NCI-H1105 treated with DMSO at 0.1 percent for 48 hours (cell line): ENCODE measurements at regions not wholly inside any gene's neighbourhood (a gene's known extent, or its start where the extent isn't known, plus 50 kb on each side); places are given as distances from the start of the nearest gene placed in this dataset.

Experiments used
- DNase-seq: peaks from one replicate; lab custom pipeline; 2025; lab: John Stamatoyannopoulos, UW

DNA sequence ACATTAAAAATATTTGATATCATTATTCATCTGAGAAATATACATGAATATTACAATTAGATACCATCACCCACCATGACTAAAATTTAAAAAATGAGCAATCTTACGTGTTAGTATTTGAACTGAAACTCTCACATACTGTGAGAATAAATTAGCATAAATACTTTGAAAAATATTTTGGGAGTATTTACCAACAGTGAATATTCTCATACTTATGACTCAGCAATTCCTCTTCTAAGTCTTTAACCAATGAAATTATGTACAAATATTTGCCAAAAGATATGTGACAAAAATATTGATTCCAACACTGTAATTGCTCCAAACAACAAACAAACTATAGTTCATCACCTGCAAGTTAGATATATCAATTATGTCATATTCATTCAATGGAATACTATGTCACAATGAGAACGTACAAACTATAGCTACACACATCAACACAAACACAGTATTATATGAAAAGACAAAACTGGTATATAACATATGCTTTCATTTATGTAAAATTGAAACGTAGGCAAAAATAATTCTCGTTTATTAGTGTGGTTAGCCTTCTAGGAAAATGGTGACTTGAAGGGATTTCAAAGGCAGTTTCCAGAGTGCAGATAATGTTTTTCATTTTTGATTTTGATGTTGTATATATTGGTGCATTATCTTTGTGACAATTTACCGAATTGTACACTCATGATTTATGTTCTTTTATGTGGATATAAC is 742.2 kb downstream of the SLC16A7 start:
- DNase-seq: no peak

DNA sequence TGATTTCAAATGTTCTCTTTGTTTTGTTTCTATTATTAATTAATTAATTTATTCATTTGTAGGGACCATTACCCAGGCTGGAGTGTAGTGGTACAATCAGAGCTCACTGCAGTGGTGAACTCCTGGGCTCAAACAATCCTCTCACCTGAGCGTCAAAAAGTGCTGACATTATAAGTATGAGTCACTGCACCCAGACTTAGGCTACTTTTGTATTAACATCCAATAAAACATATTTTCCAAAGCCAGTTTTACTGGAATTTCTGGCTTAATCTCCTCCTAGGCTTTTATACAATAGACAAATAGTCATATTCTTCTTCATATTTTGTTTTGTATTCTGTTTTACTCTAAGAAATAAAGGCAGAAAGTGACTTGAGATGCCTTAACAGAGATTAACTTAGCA is 749.6 kb downstream of the SLC16A7 start:
- DNase-seq: no peak

DNA sequence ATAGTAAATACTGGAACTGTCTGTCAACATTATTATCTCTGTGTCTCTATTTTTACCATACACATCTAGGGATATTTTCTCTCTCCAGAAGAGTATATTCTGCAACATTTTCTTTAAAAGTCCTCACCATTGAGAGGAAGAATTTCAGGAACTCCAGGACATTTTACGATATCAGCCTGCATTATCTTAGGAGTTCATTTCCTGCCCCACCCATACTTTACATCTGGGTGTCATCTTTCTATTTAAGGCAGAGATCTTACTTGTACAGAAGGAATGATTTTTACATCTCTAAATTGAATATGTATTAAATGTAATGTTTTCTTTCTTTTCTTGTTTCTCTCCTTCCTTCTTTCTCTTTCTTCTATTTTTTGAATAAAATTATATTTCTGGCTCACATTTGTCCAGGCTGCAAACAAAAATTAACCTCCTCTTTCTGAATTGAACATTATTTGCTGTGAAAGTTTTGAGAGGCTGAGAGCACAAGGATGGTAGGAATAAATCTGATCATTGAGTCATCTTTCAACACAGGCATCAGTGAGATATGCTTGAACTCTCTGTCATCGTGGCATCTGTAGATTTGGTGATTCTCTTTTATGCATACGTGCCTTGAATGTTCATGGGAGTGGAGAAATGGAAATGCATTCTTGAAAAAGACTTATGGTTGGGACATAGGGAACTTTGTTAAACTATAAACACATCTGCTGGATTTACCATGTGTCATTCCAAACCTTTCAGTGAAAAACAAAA is 753.6 kb downstream of the SLC16A7 start:
- no peak for DNase-seq

DNA sequence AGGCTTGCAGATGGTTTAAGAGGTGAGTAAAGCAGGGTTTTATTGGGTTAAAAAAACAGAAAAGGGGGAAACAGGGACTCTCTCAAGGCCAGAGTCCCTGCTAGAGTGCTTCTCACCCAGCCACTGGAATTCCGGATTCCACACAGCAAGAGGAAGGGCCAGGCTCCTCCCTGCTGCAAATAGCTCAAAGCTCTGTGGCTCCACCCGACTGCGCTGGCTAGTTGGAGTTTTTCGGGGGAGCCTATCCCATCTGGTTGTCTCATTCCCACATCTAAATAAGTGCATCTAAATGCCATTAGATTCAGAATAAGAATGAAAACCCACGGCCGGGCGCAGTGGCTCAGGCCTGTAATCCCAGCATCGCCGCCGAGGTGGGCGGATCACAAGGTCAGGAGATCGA is 791.5 kb downstream of the SLC16A7 start:
- DNase-seq: no peak

DNA sequence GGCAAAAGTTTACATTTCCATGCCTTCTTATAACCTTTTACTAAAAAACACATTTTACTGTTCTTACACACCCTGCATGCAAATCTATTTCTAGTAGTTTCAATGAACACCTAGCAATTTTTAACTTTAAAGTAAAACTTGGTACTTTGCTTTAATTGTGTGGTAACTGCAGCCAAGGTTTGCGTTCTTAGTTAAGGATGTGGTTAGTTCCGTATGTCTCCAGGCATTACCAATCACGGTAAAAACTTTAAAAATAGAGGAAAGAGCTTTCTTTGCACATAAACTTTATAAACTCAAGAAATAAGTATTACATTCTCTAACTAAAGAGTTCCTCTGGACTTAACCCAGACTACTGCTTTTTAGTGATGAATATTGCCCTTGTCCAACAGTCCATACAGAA is 795.2 kb downstream of the SLC16A7 start:
- DNase-seq: no peak

DNA sequence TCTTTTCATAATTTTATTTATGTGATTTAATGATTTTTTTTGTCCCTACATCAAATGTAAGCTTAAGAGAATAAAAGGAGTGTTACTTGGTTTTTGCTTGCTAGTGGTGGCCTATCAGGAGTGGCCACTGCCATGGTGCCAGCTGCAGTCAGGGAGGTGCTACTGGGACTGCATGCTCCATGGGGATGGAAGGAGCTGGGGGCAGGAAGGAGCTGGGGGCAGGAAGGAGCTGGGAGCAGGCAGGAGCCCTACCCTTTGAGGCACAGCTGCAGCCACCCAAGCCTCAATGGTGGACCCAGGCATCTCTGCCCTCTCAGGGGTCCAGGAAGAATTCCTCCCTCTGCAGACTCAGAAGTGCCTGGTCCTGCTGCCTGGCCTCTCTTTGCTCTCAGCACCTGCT is 796.0 kb downstream of the SLC16A7 start:
- DNase-seq: no peak

DNA sequence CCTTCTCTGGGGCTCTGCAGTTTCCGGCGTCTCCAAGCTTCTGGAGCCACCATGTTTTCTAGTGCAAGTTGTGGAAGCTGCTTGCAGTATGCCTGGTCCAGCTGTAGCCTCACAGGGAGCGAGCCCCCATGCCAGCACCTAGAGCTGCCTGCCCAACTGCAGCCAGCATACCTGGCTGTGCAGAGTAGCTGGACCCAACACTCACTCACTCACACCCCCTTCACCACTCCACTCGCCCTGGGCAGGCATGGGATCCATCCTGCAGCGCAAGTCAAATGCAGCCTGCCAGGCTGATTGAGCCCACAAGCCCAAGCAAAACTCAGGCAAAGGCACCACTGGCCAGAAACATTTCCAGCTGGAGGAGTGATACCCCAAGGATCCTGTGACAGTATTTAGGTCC is 797.3 kb downstream of the SLC16A7 start:
- DNase-seq: no peak

DNA sequence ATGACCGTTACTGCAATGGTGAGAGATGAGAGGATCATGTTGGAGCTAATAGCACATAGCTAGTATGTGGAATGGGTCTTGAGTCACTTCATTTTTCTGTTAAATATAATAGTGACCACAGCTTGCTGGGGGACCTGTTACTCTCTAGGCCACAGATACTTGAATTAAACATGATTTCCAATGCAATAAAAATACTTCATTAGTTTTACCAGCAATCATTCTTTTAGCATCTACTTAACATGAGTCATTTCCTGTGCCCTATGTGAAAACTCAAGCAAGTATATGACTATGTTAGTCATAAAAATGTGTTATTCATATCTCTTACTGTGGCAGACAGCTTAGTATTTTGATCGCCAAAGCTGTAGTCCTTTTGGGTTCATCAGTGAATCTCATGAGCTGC is 798.8 kb downstream of the SLC16A7 start:
- DNase-seq: no peak

DNA sequence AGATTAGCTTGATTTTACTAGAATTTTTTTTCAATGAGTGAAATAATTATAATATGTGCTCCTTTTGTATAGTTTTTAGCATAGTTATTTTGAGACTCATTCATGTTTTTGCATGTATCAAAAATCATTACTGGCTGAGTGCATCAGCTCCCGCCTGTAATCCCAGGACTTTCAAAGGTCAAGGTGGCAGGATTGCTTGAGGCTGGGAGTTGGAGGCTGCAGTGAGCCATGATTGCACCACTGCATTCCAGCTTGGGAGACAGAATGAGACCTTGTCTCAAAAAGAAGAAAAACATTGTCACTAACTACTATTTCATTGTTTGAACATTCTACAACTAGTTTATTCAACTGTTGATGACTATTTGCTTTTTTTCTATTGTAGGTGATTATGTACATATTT is 802.7 kb downstream of the SLC16A7 start:
- DNase-seq: no peak

DNA sequence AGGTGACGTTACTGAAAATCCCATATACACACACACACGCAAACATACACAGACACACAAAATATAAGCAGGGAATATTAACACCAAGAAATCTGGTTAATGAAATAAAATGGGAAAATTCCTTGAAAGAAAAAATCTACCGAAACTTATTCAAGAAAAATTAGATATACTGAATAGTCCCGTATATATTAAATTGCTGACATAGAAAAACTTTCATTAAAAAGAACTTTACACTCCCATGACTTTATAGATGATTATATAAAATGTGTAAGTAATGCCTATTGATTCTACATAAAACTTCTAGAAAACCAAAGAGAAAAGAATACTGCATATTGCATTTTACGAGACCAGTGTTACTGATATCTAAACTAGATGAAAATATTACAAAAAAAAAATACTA is 803.2 kb downstream of the SLC16A7 start:
- no peak for DNase-seq

DNA sequence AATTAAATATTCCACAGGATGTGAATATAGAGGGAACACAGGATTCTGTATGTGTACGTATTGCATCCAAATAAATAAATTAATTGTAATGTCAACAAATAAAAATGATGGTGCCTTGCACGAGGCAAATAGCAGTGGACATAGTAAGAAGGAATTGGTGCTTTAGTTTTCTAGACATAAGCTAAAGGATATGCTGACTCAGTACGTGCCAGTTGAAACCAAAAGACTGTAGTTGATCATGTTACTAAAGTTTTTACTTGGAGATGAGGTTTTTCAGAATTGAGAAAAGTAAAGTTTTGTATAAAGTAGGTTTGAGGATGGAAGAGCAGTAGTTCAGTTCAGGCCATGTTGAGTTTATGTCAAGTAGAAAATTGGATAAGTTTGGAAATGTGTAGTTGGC is 807.2 kb downstream of the SLC16A7 start:
- DNase-seq: no peak

DNA sequence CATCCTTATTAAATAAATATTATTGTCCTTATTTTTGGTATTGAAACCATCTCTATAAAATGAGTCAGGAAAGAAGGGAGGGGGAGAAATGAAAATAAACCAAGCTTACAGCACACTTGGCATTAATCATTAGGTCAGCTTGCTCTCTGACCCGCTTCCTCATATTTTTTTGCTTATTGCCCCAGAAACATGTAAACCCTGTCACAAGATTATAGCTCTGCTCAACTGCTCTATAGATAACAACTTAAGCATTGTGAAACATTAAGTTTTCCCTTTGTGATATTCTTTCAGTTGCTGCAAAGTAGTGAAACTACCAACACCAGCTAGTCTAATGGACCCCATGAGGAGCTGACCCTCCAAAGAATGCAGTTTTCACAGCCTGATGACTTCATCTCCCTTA is 819.5 kb downstream of the SLC16A7 start:
- no peak for DNase-seq

DNA sequence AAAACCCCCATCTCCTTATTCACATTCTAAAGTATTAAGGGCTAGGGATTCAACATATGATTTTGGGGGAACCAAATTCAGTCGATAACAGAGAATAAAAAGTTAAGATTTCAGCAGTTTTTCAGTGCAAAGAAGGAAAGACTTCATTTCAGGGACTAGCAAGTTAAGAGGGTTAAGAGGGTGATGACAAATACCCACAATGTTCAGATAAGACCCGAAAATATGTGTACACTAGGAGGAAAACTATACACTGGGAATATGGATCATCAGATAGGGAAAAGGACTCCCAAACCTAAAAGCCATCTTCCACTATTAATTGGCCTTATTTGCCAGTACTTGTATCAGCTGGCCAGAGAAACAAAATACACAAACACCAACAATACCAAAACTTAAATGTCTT is 824.2 kb downstream of the SLC16A7 start:
- DNase-seq: no peak

DNA sequence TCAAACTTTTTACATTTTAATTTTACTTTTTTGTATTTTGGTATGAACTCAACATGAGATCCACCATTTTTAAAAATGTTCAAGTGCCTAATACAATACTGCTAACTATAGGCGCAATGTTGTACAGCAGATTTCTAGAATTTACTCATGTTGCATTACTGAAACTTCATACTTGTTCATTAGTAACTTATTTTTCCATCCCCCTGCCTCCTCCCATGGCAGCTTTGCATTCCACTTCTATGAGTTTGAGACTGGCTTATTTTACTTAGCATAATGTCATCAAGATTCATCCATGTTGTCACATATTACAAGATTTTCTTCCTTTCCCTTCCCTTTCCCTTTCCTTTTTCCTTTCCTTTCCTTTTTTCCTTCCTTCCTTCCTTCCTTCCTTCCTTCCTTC is 825.9 kb downstream of the SLC16A7 start:
- DNase-seq: no peak

DNA sequence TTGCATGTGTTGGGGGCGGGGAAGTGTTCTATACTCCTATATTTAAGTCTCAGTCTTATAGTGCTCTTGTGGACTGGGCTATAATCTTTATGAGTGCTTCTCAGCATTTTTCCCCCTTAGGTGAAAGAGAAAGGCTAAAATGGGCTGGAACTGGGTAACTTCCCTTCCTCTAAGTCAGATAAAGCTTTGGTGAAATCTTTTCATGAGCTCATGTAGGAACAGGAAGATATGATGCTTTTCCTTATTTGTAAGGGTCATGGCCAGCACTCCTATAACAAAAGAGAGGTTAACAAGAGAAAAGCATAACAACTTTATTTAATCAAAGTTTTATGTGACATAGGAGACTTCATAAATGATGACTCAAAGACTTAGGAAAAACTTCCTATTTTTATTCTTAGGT is 841.5 kb downstream of the SLC16A7 start:
- no peak for DNase-seq

DNA sequence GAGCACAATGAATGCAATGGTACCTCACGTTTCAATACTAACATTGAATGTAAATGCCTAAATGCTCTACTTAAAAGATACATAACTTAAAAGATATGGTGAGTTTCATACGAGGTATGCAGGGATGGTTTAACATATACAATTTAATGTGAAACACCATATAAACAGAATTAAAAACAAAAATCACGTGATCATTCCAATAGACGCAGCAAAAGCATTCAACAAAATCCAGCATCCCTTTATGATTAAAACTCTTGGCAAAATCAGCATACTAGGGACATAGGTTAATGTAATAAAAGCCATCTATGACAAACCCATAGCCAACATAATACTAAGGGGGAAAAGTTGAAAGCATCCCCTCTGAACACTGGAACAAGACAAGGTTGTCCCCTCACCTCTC is 845.7 kb downstream of the SLC16A7 start:
- no peak for DNase-seq

DNA sequence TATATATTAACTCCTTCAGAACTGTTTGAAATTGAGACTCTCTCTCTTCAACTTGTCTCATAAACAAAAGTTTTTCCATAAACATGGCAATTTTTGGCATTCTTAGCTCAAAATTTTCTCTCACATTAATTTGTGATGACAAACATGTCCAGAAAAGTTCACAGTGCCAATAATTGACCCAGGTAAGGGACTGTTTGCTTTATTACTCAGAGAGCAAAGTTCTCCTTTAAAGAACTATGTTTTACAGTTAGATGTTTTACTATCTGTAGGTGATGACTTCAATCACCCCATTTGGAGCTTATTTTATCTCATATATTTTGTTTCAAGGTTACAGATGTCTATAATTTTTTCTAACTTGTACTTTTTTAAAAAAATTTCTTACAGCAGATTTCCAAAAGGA is 855.6 kb downstream of the SLC16A7 start:
- no peak for DNase-seq

DNA sequence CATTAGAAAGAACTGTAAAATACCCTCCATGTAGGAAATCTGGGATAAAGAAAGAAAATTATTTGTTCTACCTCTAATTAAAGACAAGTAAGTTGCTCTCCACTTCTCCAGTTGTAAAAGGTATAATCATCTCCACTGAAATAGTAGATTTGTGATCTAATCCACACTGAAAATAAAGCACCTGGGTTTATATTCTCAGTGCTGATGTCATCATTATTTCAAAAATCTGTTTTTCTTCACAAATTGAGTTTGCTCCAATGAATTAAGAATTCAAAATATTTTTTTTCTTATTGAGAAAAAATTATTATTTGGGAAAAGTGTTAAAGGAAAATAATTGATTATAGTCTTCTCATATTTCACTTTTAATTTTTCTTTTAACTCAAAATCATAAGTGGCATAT is 869.2 kb downstream of the SLC16A7 start:
- DNase-seq: no peak

DNA sequence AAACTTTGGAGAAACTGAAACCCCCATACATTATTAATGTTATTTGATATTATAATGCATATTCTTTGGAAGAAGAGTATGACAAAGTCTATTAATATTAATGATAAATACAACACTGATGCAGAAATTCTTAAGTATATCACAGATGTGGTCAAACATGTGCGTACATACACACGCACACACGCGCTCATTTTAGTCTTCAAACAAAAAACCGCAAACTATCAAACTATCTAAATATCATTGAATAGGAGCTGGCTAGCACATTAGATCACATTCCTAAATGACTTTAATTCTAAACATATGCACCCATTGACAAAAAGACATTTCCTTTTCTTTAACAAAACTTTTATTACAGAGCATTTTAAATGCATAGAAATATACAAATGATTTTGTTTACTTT is 872.7 kb downstream of the SLC16A7 start:
- DNase-seq: no peak

DNA sequence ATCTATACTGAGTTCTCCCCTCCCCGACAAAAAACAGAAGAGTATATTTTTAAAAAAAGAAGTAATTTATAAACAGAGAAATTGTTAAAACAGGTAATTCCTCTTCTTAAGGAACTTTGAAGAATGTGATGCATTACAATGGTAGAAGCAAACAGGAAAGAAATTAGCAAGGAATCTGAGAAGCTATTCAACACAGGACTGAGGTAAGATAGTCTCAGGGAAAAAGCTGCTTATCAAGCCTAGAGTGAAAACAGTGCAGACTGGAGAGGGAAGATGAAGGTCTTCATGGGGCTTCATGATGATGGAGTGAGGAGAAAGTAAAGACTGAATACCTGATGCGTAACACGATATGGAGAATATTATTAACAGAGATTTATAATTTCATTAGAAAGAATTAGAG is 880.0 kb downstream of the SLC16A7 start:
- DNase-seq: no peak

DNA sequence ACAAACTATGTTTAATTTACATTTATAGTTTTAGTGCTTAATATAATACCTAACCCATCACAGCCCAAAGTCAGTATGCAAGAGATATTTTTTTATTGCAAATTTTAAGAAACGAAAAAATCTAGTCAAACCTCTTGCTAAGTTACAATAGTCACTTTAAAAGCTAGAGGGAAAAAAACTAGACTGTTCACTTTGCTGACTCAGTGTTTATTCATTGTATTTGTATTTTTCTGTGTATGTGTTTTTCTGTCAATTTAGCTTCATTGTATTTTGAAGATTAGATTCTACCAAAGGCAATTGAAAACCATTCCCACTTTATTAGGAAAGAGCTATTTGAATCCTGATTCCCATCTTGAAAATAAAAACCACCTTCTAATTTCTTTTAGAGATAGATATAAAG is 891.5 kb downstream of the SLC16A7 start:
- no peak for DNase-seq

DNA sequence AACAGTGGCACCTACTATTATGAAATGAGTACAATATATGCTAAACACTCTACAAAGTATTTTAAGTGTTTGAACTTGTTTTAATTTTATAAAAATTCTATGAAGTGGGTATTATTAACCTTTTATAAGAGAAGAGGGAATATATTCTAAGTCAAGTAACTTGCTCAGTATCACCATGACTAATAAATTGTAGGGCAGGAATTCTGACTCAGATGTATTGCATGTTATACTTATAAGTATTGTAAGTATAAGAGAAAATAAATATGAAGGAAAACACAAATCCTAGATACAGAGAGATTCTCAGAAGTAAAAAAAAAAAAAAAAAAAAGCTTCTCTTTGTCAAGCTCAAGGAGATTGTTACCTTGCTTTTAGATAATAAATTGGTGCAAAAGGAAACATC is 893.2 kb downstream of the SLC16A7 start:
- DNase-seq: no peak

DNA sequence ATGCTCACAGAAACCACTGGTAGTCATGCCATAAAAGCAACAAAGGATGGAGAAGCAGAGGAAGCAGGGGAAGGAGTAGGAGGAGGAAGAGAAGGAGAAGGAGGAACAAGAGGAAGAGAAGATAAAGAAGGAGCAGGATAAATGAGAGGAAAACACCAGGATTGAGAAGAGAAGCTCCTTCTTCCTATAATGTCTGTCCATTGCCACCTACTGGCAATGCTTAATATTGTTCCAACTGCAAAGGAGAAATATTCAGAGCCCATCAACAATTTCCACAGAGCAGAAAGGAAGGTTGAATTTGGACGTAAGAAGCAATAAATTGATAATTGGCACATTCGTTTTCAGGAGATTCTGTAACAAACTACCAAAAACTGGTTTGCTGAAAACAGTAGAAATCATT is 898.4 kb downstream of the SLC16A7 start:
- DNase-seq: peak; percentile 11

DNA sequence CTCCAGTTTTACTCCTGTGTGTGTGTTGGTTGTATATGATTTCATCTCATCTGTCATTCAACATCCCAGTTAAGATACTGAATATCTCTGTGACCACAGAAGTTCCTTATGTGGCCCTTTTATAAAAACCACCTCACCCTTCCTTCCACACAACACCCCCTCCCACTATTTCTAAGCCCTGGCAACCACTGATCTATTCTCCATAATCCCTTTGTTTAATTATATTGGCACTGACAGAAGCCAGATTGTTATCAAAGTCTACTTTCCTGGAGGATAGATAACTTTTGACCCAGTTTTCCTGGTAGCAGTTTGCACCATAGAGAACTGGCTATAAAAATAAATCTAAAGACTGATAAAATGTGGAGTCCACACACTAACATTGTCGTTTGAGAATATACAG is 902.8 kb downstream of the SLC16A7 start:
- no peak for DNase-seq
